Retinal pigment epithelial cell (primary cell): ENCODE measurements at regions not wholly inside any gene's neighbourhood (a gene's known extent, or its start where the extent isn't known, plus 50 kb on each side); places are given as distances from the start of the nearest gene placed in this dataset.
"Not testable (repeated sequence)": the region's sequence is repeated elsewhere in the genome, so short reads cannot be mapped to it uniquely, and the experiment has no call there.

ENCODE experiments used
- DNase-seq: peaks from one replicate; pipeline ENCODE4 v3.0.0-alpha.2; 2010; ENCODE audit warnings: low read depth
- H3K4me3 ChIP-seq: 2 replicates; pipeline ENCODE4 v1.5.1; 2011; ENCODE audit warnings: mild to moderate bottlenecking, low read length, control low read depth, moderate library complexity
- CTCF ChIP-seq: conservative IDR thresholded peaks from 2 replicates; pipeline ENCODE4 v1.5.1; 2011; ENCODE audit warnings: low read depth, low read length, control low read depth, inconsistent platforms

- H3K4me3 ChIP-seq = no peak overlapping the region
- TF ChIP-seq CTCF = no peak
- no peak for DNase-seq
Observed at GRCh38 chr1:143691400-143691891, 280.3 kb downstream of the FAM72C start.

- H3K4me3 ChIP-seq = no peak overlapping the region
- DNase-seq = no peak
- no peak for TF ChIP-seq CTCF
Observed at GRCh38 chr1:143689781-143690180, 282.0 kb downstream of the FAM72C start.

GRCh38 chr1:143680304-143680703 lies 291.5 kb downstream of the FAM72C start:
- H3K4me3 ChIP-seq = no peak overlapping the region
- no peak for TF ChIP-seq CTCF
- DNase-seq = no peak

GRCh38 chr1:143672983-143673382 lies 298.8 kb downstream of the FAM72C start:
- H3K4me3 ChIP-seq = no peak overlapping the region
- DNase-seq = no peak
- TF ChIP-seq CTCF = no peak

- TF ChIP-seq CTCF = no peak
- no peak overlapping the region for H3K4me3 ChIP-seq
- no peak for DNase-seq
Observed at GRCh38 chr1:143667730-143668129, 304.1 kb downstream of the FAM72C start.

- no peak for TF ChIP-seq CTCF
- no peak for DNase-seq
- H3K4me3 ChIP-seq = no peak overlapping the region
Observed at GRCh38 chr1:143666851-143667250, 304.9 kb downstream of the FAM72C start.

- TF ChIP-seq CTCF = no peak
- DNase-seq = no peak
Observed at GRCh38 chr1:143665606-143666005, 306.2 kb downstream of the FAM72C start.

GRCh38 chr1:143663056-143663455 lies 308.7 kb downstream of the FAM72C start:
- not testable (repeated sequence) for DNase-seq, H3K4me3 ChIP-seq

More at GRCh38 chr1:143665606-143666005, 306.2 kb downstream of the FAM72C start:
- H3K4me3 ChIP-seq = no peak overlapping the region
